ENCODE measurements at regions not wholly inside any gene's neighbourhood (a gene's known extent, or its start where the extent isn't known, plus 50 kb on each side); places are given as distances from the start of the nearest gene placed in this dataset.

GRCh38 chr6:33907227-33907626 is 103.4 kb upstream of the MLN start:
- Histone ChIP-seq H3K18ac (ENCODE audit: insufficient read length, low read depth, low read length) (no peak overlapping the region), H3K79me2 (ENCODE audit: insufficient read depth, low read length) (no peaks in the 10 kb centered on the region), H3K56ac (ENCODE audit: insufficient read length, low read depth, low read length) (no peak overlapping the region), H2BK15ac (ENCODE audit: low read depth, low read length) (no peak overlapping the region), H3K4ac (ENCODE audit: low read depth, low read length) (no peak overlapping the region), H3K23me2 (ENCODE audit: insufficient read length, low read depth, low read length, poor library complexity, severe bottlenecking) (no peaks in the 10 kb centered on the region), H3K4me2 (ENCODE audit: insufficient read depth, insufficient read length, low read length) (no peak overlapping the region), H4K8ac (replicated peaks; ENCODE audit: insufficient read length, low read depth, low read length) (no peak overlapping the region), H3K27me3 (ENCODE audit: insufficient read depth, low read length) (no peaks in the 10 kb centered on the region), H2AK5ac (ENCODE audit: insufficient read length, low read length) (no peak overlapping the region), H3T11ph (ENCODE audit: low read length) (no peak overlapping the region), H2BK120ac (ENCODE audit: low read depth, low read length, poor library complexity, severe bottlenecking) (no peak overlapping the region), H2AFZ (ENCODE audit: low read length) (no peak overlapping the region), H3K14ac (ENCODE audit: insufficient read depth, low read length) (no peak overlapping the region), H3K4me1 (ENCODE audit: insufficient read depth, low read length) (no peaks in the 10 kb centered on the region), H2BK20ac (ENCODE audit: low read depth, low read length, poor library complexity, severe bottlenecking) (no peak overlapping the region), H3K79me1 (ENCODE audit: insufficient read depth, low read depth, low read length, poor library complexity, severe bottlenecking) (no peaks in the 10 kb centered on the region), H3K23ac (ENCODE audit: insufficient read length, low read depth, low read length) (no peak overlapping the region), H3K27ac (ENCODE audit: insufficient read length, low read depth, low read length) (no peak overlapping the region), H4K20me1 (ENCODE audit: control insufficient read depth, insufficient read depth, insufficient read length) (no peaks in the 10 kb centered on the region), H3K9ac (ENCODE audit: extremely low read depth, insufficient read length, low read length) (no peak overlapping the region), H4K91ac (ENCODE audit: insufficient read length, low read depth, low read length) (no peak overlapping the region), H4K5ac (ENCODE audit: insufficient read length, low read depth, low read length) (no peak overlapping the region), H3K9me3 (ENCODE audit: control insufficient read depth, low read depth, low read length) (no peaks in the 10 kb centered on the region), H2BK12ac (ENCODE audit: insufficient read length, low read depth, low read length) (no peak overlapping the region), H2BK5ac (ENCODE audit: insufficient read length, low read length) (no peak overlapping the region)
- no peak for TF ChIP-seq CTCF (conservative IDR thresholded peaks at IDR 0.05)
- no peaks in the 10 kb centered on the region; a peak in 1 of 7 replicates for H3K36me3 Mint-ChIP-seq (ENCODE audit: insufficient read depth in 1 of 3, low read depth in 3 of 3)
- peaks cover 31% of the 10 kb centered on the region for H3K27me3 Mint-ChIP-seq (ENCODE audit: low read depth)
- no peak overlapping the region for H3K4me3 Mint-ChIP-seq
- H3K9me3 Mint-ChIP-seq = no peaks in the 10 kb centered on the region; a peak in 1 of 5 replicates
- DNase-seq = no peak
- H3K27ac Mint-ChIP-seq = peak overlapping the region in 1 of 3 experiments; percentile 66; a peak in 1 of 7 replicates
- no CpG with 5 or more reads among the region's 5 CpGs for WGBS (ENCODE audit: extremely low coverage, insufficient read length, low lambda C conversion rate)
- peaks cover 18 to 19% of the 10 kb centered on the region in 2 experiments for H3K4me1 Mint-ChIP-seq

All from H9 (cell line).